ENCODE measurements at regions not wholly inside any gene's neighbourhood (a gene's known extent, or its start where the extent isn't known, plus 50 kb on each side); places are given as distances from the start of the nearest gene placed in this dataset.

- TF ChIP-seq PRDM15 (CRISPR knock-in tag; IDR thresholded peaks at IDR 0.05) (no peak), CEBPB (IDR thresholded peaks at IDR 0.05; ENCODE audit: borderline replicate concordance in 1 of 2, low read depth in 2 of 2, low read length in 2 of 2) (no peak), TARDBP (IDR thresholded peaks at IDR 0.05; ENCODE audit: borderline replicate concordance) (no peak), ZBTB4 (CRISPR knock-in tag; IDR thresholded peaks at IDR 0.05) (no peak), BCL3 (IDR thresholded peaks at IDR 0.05; ENCODE audit: borderline replicate concordance, insufficient read depth, low read depth, low read length, poor library complexity, severe bottlenecking) (no peak), NRF1 (conservative IDR thresholded peaks at IDR 0.05; ENCODE audit: low read depth, low read length) (no peak)
These were observed 182.3 kb downstream of the DACT1 start (continued) for GRCh38 chr14:58820032-58820431.

All from GM12878 (cell line).